Hematopoietic multipotent progenitor cell treated with erythropoietin and hydrocortisone succinate and interleukin-3 and kit ligand, for 8 days (in vitro differentiated cells): ENCODE measurements at regions not wholly inside any gene's neighbourhood (a gene's known extent, or its start where the extent isn't known, plus 50 kb on each side); places are given as distances from the start of the nearest gene placed in this dataset.
"Not testable (repeated sequence)": the region's sequence is repeated elsewhere in the genome, so short reads cannot be mapped to it uniquely, and the experiment has no call there.

Experiments used
- DNase-seq: peaks from one replicate; pipeline ENCODE4 v3.0.0-alpha.2; 2015

DNA sequence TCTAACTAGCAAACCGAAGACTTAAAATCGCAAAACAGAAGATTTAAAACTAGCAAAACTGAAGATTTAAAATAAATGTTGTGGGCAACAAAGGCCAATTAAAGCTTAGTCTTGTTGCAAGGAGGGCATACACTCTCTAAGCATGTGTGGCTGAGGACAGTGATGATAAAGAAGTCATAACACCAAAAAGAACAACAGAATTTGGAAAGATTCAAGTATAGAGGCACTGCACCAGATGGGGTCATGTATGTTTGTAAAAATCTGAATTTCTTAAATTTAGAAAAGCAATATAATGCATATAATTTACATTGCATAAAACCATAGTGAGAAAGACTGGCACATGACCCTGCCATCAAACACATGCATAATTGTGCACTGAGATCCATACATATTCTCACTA is 743.8 kb downstream of the TAF11L14 start:
- no peak for DNase-seq

DNA sequence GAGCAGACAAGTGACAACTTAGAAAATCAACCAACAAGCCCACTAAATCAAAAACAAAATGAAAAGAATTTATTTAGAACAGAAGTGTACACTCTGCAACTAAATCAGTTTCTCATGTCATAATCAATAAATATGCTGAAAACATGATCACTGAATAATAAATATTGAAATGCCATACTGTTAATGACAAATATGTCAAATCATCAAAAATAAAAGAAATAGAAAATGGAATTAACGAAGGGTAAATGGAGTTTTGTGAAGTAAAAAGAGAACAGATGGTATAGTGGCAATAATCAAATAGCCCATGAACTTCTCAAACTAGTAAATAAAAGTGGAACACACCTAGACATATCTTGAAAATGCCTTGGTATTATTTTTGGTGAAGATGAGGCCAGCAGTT is 744.9 kb downstream of the TAF11L14 start:
- DNase-seq: no peak

DNA sequence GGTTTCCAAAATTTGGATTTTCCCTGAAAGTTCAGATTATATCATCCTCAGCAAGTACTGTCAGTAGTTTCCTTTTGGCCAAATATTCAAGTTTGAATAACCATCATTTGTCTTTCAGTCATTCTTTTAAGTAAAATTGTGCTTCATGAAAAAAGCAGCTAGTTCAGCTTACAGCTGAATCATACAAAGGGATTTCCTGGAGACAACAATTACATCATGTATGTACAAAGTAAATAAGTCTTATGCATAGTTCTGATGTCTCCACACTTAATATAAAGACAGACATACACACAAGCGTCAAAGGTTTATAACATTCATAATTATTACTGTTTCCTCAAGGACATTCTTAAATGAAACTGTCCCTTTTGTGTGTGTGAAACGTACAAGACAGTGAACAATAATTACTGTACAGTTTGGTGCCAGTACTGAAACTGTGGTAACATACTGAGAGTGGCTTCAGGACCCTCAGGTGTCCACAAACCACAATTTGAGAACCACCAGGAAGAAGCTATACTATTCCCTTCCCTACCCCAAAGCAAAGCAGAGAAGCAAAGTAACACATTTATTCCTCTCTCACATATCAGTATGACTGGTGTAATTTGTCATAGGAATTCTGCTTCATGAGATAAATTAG is 746.6 kb downstream of the TAF11L14 start:
- no peak for DNase-seq

DNA sequence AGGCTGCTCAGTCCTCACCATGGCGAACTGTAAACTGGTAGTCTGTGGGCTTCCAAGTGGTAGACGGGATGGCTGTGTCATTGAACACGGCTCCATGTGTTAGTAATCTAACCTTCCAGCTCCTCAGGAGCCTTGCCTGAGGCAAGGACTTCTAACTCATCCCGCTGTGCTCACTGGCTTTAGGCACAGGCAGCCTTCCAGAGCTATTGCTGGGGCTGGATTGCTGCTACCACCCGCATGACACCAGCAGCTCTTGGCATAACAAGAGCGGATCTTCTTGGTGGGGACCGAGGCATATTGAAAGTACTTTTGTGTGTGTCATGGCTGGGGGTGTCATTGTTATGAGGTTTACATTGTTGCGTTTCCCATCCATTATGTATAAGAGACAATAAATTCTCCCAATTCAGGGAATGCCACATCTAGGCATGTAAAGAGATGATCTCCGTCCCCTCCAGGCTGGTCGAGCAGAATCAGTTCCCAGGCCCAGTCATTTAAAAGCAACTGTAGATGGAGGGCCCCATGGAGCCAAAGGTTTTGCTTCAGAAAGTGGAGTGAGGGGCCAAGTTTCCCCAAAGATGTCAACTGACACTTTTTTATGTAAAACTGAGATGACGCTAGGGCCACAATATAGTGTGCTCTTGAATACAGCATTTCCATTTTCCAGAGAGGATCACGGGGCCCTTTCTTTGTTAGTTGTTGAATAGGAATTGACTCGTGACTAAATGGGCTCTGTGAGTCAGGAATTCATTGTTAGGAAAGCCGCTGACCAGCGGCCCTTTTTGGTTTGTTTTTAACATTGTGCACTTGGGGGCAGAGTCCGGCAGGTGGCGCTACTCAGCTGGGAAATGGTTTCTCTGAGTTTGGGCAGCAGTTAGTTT is 759.5 kb downstream of the TAF11L14 start:
- DNase-seq: peak; percentile 44

DNA sequence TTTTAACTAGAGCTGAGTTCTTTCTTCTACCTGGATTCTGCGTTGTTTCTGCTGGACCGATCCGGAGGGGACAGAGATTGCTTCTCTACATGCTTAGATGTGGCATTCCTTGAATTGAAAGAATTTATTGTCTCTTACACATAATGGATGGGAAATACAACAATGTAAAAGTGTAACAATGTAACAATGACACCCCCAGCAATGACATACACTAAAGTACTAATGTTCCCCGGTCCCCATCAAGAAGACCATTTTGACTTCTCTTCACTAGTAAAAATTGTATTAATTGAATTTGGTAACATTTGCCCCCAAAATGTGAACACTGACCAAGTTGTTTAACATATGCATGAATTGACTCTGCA is 760.2 kb downstream of the TAF11L14 start:
- DNase-seq: no peak

DNA sequence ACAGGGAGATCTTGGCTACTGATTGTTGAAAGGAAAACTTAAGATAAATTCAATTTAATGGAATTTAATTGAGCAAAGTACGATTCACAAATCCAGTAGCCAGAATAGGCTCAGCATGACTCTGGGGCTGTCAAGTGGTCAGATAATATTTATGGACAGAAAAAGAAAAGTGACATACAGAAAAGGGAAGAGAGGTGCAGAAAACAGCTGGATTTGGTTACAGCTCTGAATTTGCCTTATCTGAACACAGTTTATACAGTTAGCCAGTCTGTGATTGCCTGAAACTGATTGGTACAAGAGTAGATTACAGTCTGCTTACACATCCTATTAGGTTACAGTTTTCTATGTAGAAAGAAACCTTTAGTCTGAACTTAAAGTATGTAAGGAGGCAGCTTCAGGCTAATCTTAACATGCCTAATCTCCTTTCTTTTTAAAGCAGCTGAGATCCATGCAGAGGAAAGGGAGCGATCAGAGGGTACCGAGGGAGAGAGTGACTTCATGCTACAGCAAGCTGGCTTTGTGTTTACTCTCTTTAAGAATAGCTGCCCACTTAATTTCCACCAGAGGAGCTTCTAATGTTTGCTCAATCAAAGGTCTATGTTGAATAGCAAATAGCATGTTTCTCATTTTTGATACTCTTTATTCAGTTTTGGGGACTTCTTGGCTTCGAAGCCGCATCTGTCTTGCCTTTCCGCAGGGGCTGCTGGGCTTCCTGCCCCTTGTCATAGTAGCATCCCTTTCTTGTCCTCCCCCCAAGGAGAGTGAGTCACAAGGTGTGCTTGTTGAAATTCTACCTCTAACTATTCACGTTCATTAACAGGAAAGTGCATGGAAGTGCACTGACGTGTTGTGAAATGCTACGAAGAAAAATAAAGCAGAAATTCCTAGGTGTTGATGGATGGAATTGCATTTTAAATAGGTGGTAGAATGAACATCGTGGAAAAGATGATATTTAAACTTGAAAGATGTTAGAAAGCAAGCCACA is 761.2 kb downstream of the TAF11L14 start:
- no peak for DNase-seq

DNA sequence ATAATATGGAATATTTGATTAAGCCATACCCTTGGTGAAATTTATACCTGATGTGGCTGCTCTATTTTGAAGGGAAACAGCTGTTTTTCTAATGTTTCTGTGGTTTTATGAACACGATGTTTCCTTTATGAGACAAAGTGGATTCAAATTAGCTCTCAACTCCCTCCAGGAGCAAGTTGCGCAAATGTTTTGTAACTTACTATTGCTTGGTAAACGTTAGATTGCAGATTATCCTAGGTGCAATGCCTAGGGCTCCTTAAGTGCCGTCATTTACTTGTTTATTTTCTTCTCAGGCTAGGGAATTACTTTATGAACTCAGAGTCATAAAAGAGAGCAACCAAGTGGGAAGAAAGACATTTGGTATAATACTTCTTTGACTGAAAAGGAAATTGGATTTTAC is 763.1 kb downstream of the TAF11L14 start:
- no peak for DNase-seq

DNA sequence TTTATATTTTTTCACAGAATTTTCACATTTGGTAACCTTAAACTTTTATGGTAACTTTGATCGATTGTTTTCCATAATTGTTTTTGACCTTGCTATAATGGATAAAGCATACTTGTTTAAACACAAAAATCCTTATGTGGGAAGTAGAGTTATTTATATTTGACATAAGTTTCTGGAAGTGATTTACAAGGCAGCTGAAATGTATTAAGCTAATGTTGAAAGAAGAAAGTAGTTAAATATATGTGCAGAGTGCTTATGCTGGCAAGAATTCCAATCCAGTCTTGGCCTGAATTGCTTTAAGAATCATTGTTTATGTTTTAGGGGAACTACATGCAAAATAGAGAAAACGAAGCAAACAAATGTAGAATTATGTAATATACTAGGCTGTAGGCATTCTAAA is 763.6 kb downstream of the TAF11L14 start:
- no peak for DNase-seq

DNA sequence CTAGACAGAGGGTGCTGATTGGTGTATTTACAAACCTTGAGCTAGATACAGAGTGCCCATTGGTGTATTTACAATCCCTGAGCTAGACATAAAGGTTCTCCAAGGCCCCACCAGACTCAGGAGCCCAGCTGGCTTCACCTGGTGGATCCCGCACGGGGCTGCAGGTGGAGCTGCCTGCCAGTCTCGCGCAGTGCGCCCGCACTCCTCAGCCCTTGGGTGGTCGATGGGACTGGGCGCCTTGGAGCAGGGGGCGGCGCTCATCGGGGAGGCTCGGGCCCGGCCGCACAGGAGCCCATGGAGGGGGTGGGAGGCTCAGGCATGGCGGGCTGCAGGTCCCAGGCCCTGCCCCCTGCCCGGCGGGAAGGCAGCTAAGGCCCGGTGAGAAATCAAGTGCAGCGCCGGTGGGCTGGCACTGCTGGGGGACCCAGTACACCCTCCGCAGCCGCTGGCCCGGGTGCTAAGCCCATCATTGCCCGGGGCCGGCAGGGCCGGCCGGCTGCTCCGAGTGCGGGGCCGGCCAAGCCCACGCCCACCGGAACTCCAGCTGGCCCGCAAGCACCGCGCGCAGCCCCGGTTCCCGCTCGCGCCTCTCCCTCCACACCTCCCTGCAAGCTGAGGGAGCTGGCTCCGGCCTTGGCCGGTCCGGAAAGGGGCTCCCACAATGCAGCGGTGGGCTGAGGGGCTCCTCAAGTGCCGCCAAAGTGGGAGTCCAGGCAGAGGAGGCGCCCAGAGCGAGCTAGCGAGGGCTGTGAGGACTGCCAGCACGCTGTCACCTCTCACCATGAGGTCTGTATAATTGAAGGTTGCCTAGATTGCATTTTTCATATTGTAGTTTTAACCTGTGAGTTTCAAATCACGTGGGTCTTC is 765.4 kb downstream of the TAF11L14 start:
- DNase-seq: not testable (repeated sequence)

DNA sequence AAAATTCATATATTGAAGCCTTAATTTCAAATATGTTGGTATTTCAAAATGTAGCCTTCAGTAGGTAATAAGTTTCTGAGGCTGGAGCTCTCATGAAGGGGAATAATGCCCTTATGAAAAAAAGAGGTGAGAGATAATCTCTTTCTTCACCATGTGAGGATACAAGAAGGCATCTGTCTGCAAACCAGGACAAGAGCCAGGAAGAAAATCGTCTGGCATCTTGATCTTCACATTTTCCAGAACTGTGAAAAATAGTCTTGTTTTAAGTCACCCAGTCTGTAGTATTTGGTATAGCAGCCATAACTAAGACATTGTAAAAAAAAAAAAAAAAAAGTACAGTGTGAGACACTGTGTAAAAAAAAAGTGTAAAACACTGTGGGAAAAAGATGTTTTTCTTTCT is 768.9 kb downstream of the TAF11L14 start:
- no peak for DNase-seq

DNA sequence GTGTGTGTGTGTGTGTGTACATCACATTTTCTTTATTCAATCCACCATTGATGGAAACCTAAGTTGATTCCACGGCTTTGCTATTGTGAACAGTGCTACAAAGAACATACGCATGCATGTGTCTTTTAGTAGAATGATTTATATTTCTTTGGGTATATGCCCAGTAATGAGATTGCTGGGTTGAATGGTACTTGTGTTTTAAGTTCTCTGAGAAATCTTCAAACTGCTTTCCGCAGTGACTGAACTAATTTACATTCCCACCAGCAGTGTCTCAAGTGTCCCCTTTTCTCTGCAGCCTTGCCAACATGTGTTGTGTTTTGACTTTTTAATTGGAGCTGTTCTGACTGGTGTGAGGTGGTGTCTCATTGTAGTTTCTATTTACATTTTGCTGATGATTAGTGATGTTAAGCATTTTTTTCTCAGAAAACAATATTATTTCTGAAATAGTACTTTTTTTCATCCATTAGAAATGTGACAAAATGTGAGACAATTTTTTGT is 769.7 kb downstream of the TAF11L14 start:
- DNase-seq: no peak

DNA sequence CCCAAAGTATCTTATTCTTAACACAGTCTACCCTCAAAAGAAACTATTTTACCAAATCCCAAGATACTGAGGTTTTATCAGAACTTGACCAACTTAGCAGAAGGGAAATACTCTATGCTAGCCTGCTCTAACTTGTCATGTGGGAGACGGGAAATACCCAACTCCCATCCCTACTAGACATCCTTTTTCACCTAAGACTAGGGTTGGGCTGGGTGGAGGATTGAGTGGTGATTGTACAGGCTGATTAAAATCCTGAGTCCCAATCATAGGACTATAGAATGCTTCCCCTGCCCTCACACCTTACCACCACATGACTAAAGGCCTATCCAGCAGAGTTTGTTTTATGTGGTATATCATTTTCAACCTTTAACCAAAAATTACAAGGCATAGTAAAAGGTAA is 786.5 kb downstream of the TAF11L14 start:
- no peak for DNase-seq

DNA sequence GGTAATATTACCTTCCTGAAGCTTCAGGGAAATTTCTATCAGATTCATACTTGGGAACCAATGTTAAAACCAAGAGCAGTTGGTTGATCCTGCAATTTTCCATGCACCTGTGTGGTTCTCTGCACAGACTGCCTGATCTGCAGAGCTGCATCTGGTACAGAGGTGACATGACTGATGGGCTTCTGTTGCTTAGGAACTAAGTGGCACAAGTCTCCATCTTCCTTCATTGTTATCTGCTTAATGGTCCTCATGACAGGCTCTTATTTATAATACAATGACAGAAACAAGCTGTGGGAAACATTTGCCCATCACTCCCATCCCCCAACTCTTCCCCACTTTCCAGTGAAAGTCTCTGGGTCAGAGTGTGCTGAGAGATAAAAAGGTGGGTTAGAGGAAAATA is 799.1 kb downstream of the TAF11L14 start:
- no peak for DNase-seq

DNA sequence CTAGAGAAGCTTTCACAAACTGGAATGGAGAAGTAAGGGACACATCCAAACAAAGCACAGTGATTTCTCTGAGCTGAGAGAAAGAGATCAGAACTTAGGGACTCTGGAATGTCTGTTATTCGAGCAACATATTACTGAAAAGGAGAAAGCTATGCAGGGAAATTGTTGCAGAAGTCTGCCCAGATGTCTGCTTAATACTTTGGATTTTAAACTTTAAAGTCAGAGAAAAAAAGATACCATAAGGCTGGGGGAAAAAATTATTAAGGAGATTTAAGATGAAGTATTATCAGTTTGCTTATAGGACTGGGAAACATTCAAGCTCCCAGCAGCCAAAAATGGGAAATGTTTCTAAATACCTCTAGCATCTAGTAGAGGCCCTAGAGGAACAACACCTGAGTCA is 803.9 kb downstream of the TAF11L14 start:
- no peak for DNase-seq

DNA sequence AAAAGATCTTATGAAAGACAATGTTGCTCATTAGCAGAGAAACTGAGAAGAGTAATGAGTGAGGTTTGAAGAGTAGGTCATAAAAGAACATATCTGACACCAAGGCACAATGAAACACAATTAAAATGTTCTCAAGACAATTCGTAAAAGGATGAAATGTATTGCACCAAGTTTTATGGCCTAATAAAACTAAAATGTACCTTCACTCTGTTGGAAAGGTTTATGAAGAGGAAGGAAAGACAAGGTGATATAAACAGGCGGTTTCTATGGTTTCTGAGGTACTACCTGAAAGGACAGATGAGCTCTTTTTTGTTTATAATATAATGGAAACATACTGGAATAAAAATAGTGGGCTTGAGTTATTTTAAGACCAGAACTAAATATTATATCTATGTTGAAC is 821.3 kb downstream of the TAF11L14 start:
- no peak for DNase-seq

DNA sequence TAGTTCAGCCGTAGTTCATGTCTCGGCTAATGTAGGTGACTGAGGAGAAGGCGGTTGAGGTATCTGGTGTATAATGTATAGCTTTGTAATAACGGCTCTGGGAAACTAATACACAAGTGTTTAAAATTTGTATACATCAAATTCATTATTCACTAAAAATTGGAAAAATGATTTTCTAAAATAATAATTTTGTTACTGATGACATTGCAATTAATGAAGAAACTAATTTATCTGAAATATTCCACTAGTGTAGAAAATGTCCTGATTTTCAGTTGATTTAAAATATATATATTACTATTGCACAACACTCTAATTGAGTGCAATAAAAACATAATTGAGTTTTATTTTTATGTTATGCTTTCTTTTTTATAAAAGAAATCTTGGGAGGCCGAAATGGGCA is 823.0 kb downstream of the TAF11L14 start:
- no peak for DNase-seq

DNA sequence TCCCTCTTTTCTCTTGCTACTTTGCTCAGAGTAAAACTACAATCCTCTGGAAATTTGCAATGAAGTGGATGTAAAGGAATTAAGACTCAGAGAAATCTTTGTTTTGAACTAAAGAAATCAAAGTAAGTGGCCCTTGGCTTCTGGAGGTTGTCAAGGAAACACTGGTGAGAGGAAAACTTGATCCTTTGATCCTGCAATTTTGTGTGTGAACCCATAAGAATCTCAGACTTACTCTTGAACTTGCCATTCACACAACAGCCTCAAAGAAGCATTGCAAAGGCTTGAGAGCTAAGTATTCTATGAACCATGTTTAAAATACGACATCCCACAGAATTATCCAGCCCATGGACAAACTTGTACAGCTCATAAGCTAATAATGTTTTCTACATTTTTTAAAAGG is 827.5 kb downstream of the TAF11L14 start:
- no peak for DNase-seq

DNA sequence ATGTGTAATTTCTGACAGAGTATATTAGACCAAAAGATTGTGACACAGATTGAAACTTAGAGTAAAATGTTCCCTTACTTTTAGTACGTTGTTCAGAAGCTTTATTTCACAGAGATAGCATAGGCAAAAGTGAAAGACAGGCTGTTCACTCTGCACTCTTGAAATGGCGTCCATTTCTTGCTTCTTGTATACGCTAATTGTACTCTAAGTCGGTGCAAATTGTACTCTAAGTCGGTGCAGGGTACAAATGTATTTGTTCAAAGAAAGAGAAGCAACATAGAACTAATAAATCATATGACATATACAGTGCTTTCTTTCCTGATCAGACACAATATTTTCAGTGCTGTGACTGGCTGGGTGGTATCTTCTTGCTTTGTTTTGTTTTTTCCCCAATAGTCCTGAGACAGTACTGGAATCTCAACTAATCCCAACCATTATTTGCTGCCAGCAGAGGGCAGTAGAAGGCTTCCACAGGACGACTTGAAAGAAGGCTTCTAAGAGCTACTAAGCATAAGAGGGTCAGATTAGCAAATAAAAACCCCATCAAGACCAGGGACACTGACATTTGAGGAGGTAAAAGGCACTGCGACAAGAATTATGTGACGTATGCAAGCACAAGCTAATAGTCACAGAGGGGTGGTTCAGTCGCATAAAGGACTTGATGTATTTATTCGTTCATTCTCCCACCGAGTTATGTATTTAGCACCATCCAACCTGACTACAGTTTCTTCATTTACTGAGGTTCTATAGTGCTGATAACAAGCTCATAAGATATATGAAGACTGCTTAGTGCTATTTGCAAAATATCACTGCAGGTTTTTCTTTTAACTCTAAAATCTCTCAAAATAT is 831.8 kb downstream of the TAF11L14 start:
- DNase-seq: peak; percentile 65

DNA sequence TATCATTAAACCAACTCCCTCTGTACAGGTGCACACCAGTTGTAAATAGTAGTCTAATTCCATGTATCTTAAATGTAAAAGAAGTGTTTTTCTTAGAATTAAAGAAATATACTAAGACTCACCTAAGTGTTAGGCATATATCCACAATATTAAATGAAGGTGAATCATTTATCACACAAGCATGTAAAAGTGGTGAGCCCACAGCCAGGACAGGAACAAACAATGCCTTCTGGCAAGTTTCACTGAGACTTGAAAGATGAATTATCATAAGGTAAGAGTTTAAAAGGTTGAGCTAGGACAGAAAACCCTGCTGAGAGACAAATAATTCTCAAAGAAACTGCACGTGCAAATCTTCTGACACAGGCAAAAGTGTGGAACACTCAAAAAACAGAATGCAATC is 832.5 kb downstream of the TAF11L14 start:
- DNase-seq: no peak

DNA sequence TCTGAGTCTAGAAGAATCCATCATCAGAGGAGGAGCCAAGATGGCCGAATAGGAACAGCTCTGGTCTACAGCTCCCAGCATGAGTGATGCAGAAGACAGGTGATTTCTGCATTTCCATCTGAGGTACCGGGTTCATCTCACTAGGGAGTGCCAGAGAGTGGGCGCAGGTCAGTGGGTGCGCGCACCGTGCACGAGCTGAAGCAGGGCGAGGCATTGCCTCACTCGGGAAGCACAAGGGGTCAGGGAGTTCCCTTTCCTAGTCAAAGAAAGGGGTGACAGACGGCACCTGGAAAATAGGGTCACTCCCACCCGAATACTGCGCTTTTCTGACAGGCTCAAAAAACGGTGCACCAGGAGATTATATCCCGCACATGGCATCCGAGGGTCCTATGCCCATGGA is 837.5 kb downstream of the TAF11L14 start:
- not testable (repeated sequence) for DNase-seq

DNA sequence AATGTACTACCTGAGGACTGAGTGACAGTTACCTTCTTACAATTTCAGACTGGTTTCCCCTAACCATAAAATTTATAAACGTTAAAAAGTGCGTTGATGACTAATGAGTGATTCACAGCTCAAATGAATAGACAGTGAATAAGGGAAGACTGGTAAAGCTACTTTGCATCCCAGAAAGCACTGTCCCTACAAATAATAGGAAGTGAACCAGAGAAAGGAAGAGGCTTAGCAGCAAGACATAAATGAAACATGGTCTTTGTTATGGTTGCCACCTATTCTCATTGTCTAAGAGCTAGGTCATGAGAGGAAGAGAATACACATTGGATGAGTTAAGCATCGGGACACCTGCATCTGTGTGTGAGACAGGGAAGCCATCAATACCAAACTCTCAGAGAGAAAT is 849.2 kb downstream of the TAF11L14 start:
- no peak for DNase-seq
